K562 (cell line): ENCODE measurements at regions not wholly inside any gene's neighbourhood (a gene's known extent, or its start where the extent isn't known, plus 50 kb on each side); places are given as distances from the start of the nearest gene placed in this dataset.

ENCODE experiments used
- ATAC-seq: fragments of 200-7000 bp; cut with Tn5 transposase; 3 replicates; pipeline ENCODE4 v1.9.1; 2020; ENCODE audit warnings: moderate library complexity
- BruUV-seq: library from RNA; stranded (reverse); fragments of 400-500 nt; replicated peaks from 2 replicates; lab custom pipeline; 2021; lab: Mats Ljungman, UMichigan
- CTCF ChIA-PET: fragments of 300-600 bp; formaldehyde crosslinking; extraction: SDS; loops from one replicate; lab custom pipeline; 2021; ENCODE audit warnings: low intra/inter-chr PET ratio; lab: Yijun Ruan, JAX
- POLR2A ChIA-PET: fragments of 300-600, 350-650 bp; sonication (Branson Sonifier 250); formaldehyde crosslinking; extraction: SDS; loops from one replicate; lab custom pipeline; 2021; ENCODE audit warnings: antibody characterized with exemption, inconsistent platforms; lab: Yijun Ruan, JAX
- DNase-seq, 4 experiments: peaks; one replicate each; pipeline versions ENCODE4 v3.0.0 to v3.0.0-alpha.2; 2011 to 2018; ENCODE audit warnings: low spot score in 3 of 4, mixed read lengths in 3 of 4; ENCODE audit errors: extremely low read depth in 1 of 4
- FAIRE-seq: peaks from 2 replicates; lab custom pipeline; 2011; peaks lifted over from hg19 to GRCh38; lab: Jason Lieb, UNC
- H2AFZ ChIP-seq: 2 replicates; pipeline ENCODE4 v1.6.0; 2011; ENCODE audit warnings: low read depth, low read length, control low read depth, inconsistent platforms
- H3K27ac ChIP-seq: fragments of 200-600 bp; 3 replicates; pipeline ENCODE4 v1.8.0; 2011; ENCODE audit warnings: low read depth, mild to moderate bottlenecking, control low read depth, inconsistent platforms, low read length, moderate library complexity, mixed read lengths; ENCODE audit errors: extremely low read depth
- H3K27me3 ChIP-seq, 2 experiments: fragments of 300-600 bp in 1 of 2; 2 replicates in 1 of 2; 3 replicates in 1 of 2; pipeline versions ENCODE4 v1.6.0 to v1.8.0; 2011; ENCODE audit warnings: inconsistent platforms in 2 of 2, low read length in 2 of 2, mild to moderate bottlenecking in 1 of 2, mixed read lengths in 1 of 2, moderate library complexity in 1 of 2; ENCODE audit not compliant: control insufficient read depth in 2 of 2, insufficient read depth in 2 of 2
- H3K36me3 ChIP-seq: fragments of 300-600 bp; 3 replicates; pipeline ENCODE4 v1.8.0; 2011; ENCODE audit warnings: mild to moderate bottlenecking, low read length, inconsistent platforms; ENCODE audit not compliant: control insufficient read depth, insufficient read depth
- H3K4me1 ChIP-seq, 2 experiments: fragments of 200-600 bp in 1 of 2; replicated peaks in 1 of 2; 2 replicates in 1 of 2; 3 replicates in 1 of 2; pipeline versions ENCODE4 v1.5.1 to v1.8.0; 2011; ENCODE audit warnings: inconsistent platforms in 2 of 2, low read length in 2 of 2, mild to moderate bottlenecking in 1 of 2, mixed read lengths in 1 of 2, moderate library complexity in 1 of 2; ENCODE audit not compliant: control insufficient read depth in 2 of 2, insufficient read depth in 2 of 2
- H3K4me2 ChIP-seq: 2 replicates; pipeline ENCODE4 v1.6.1; 2011; ENCODE audit warnings: low read length, control low read depth, inconsistent platforms, mixed read lengths; ENCODE audit not compliant: insufficient read depth
- H3K4me3 ChIP-seq: fragments of 200-600 bp; sonication (generic), shearing (Covaris generic); 2 replicates; pipeline ENCODE4 v1.5.1; 2016; ENCODE audit warnings: control low read depth, inconsistent platforms
- H3K79me2 ChIP-seq: fragments of 200-600 bp; 3 replicates; pipeline ENCODE4 v1.8.0; 2011; ENCODE audit warnings: low read length, inconsistent platforms; ENCODE audit not compliant: control insufficient read depth, insufficient read depth
- H3K9ac ChIP-seq, 2 experiments: 2 replicates each; pipeline versions ENCODE4 v1.6.0 to v1.6.1; 2011; ENCODE audit warnings: low read depth in 2 of 2, low read length in 2 of 2, control low read depth in 1 of 2, inconsistent platforms in 1 of 2, mild to moderate bottlenecking in 1 of 2, mixed read lengths in 1 of 2; ENCODE audit not compliant: insufficient read depth in 1 of 2
- H3K9me1 ChIP-seq: one replicate; pipeline ENCODE4 v1.6.0; 2011; ENCODE audit warnings: inconsistent platforms, mild to moderate bottlenecking, low read length, moderate library complexity; ENCODE audit not compliant: control insufficient read depth, insufficient read depth
- H3K9me3 ChIP-seq: replicated peaks from 2 replicates; pipeline ENCODE4 v1.5.1; 2011; ENCODE audit warnings: low read depth, low read length, inconsistent platforms; ENCODE audit not compliant: control insufficient read depth, insufficient read depth
- H4K20me1 ChIP-seq: replicated peaks from 2 replicates; pipeline ENCODE4 v1.6.1; 2011; ENCODE audit warnings: low read length, inconsistent platforms, mixed read lengths; ENCODE audit not compliant: control insufficient read depth, insufficient read depth
- ASH1L ChIP-seq: fragments of 450-650 bp; IDR thresholded peaks from 2 replicates; pipeline ENCODE4 v1.6.1; 2018; ENCODE audit warnings: borderline replicate concordance, mild to moderate bottlenecking, low read depth; ENCODE audit not compliant: partially characterized antibody
- BCOR ChIP-seq: fragments of 450-650 bp; IDR thresholded peaks from 2 replicates; pipeline ENCODE4 v1.6.1; 2016
- HOMEZ ChIP-seq: fragments of 250-450 bp; sonication (Bioruptor Pico); IDR thresholded peaks from 2 replicates; pipeline ENCODE4 v1.4.0; 2020; ENCODE audit warnings: mild to moderate bottlenecking, moderate library complexity
- KAT8 ChIP-seq: fragments of 450-650 bp; IDR thresholded peaks from 2 replicates; pipeline ENCODE4 v1.6.1; 2016; ENCODE audit warnings: low read depth, mild to moderate bottlenecking
- KDM4B ChIP-seq, 2 experiments: fragments of 450-650 bp in 1 of 2; sonication (generic) in 1 of 2; IDR thresholded peaks; 2 replicates each; pipeline ENCODE4 v1.6.1; 2016 to 2017; ENCODE audit warnings: borderline replicate concordance in 2 of 2, antibody characterized with exemption in 1 of 2, low read depth in 1 of 2, mild to moderate bottlenecking in 1 of 2
- NR2C2 ChIP-seq, 2 experiments: fragments of 200-800 bp in 1 of 2; sonication (Bioruptor generic) in 1 of 2; sonication (generic) in 1 of 2; formaldehyde crosslinking in 1 of 2; IDR thresholded peaks; 2 replicates each; pipeline versions ENCODE4 v1.6.1 to v1.8.0; 2016 to 2022; ENCODE audit warnings: mild to moderate bottlenecking in 1 of 2, missing compliant biosample characterization in 1 of 2, missing genetic modification characterization in 1 of 2, missing genetic modification reagents in 1 of 2
- ZNF232 ChIP-seq: sonication (generic); formaldehyde crosslinking; IDR thresholded peaks from 2 replicates; pipeline ENCODE4 v1.8.0; 2022; ENCODE audit warnings: mild to moderate bottlenecking, missing genetic modification reagents
- WGBS: fragments of 100-300 bp; shearing (Covaris generic); methylation state at CpG from one replicate; pipeline ENCODE4 v1.1.6; 2016; ENCODE audit warnings: low coverage, mixed read lengths; ENCODE audit not compliant: insufficient coverage; ENCODE audit errors: missing lambda C conversion rate; 5-methylcytosine and 5-hydroxymethylcytosine counted together
- in situ Hi-C: fragments of 300-500 bp; cut with MboI; formaldehyde crosslinking; loops from 4 replicates; pipeline ENCODE4 v1.15.0; 2018; ENCODE audit warnings: inconsistent platforms, mixed read lengths
- intact Hi-C: fragments of 100-400 bp; cut with micrococcal nuclease; formaldehyde crosslinking; loops from 2 replicates; pipeline ENCODE4 v1.14.2; 2022
- TF ChIP-seq, protein P1 (sequence below): fragments of 450-650 bp; IDR thresholded peaks from 2 replicates; pipeline ENCODE4 v1.6.1; 2014; ENCODE audit warnings: low read depth, mild to moderate bottlenecking, moderate library complexity, borderline replicate concordance

DNA sequence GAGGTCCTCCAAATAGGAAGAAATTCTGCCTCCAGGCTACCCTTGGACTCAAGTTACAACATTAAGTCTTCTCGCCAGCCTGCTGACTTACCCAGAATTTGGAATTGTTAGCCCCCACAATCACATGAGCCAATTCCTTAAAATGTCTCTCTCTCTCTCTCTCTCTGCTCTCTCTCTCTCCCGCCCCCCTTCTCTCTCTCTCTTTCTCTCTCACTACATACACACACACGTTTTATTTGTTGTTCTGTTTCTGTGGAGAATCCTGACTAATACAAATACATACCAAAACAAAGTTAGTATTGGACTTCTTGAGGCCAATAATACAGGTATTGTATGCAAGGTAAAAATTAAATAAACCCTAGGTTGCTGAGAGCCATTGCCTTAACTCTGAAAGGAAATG, 72.1 kb downstream of the TNFSF18 start:
- 0% methylated on average over 3 of the region's 3 CpGs for WGBS
- Histone ChIP-seq H3K79me2 (no peaks in the 10 kb centered on the region), H3K9ac (no peak overlapping the region), H3K4me3 (no peak overlapping the region), H3K27me3 (no peaks in the 10 kb centered on the region), H3K27ac (no peak overlapping the region), H2AFZ (no peak overlapping the region), H3K9me1 (no peaks in the 10 kb centered on the region), H3K4me1 (no peaks in the 10 kb centered on the region), H3K4me2 (no peak overlapping the region), H3K9me3 (no peaks in the 10 kb centered on the region), H3K36me3 (no peaks in the 10 kb centered on the region), H4K20me1 (no peaks in the 10 kb centered on the region)
- ChIA-PET CTCF (no interaction called here), POLR2A (no interaction called here)
- BruUV-seq, result no TSS peak
- DNase-seq (no peak), FAIRE-seq (no peak), ATAC-seq (no peak)
- no peak for TF ChIP-seq KDM4B (IDR thresholded peaks at IDR 0.05; ENCODE audit: borderline replicate concordance in 2 of 2, low read depth in 1 of 2)
- no peak for TF ChIP-seq ZNF232 (CRISPR knock-in tag)
- no peak for TF ChIP-seq BCOR
- TF ChIP-seq, protein P1, sequence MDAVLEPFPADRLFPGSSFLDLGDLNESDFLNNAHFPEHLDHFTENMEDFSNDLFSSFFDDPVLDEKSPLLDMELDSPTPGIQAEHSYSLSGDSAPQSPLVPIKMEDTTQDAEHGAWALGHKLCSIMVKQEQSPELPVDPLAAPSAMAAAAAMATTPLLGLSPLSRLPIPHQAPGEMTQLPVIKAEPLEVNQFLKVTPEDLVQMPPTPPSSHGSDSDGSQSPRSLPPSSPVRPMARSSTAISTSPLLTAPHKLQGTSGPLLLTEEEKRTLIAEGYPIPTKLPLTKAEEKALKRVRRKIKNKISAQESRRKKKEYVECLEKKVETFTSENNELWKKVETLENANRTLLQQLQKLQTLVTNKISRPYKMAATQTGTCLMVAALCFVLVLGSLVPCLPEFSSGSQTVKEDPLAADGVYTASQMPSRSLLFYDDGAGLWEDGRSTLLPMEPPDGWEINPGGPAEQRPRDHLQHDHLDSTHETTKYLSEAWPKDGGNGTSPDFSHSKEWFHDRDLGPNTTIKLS, result no peak
- TF ChIP-seq ASH1L, result no peak
- TF ChIP-seq KAT8, result no peak
- no peak for TF ChIP-seq NR2C2 (CRISPR knock-in tag; IDR thresholded peaks at IDR 0.05)
- no peak for TF ChIP-seq NR2C2 (tag; IDR thresholded peaks at IDR 0.05)
- no peak for TF ChIP-seq HOMEZ (CRISPR knock-in tag)
- in situ Hi-C loops (no loop called here), intact Hi-C loops (no loop called here)
